Urinary bladder (tissue), 3 donors: ENCODE measurements at regions not wholly inside any gene's neighbourhood (a gene's known extent, or its start where the extent isn't known, plus 50 kb on each side); places are given as distances from the start of the nearest gene placed in this dataset.

Experiments
- DNase-seq: peaks from one replicate; pipeline ENCODE4 v3.0.0-alpha.2; 2015; ENCODE audit errors: extremely low spot score
- H3K27ac ChIP-seq: one replicate; pipeline ENCODE4 v1.5.1; 2013; ENCODE audit warnings: low read depth, mild to moderate bottlenecking, moderate library complexity
- H3K36me3 ChIP-seq: one replicate; pipeline ENCODE4 v1.6.1; 2013; ENCODE audit warnings: mild to moderate bottlenecking, moderate library complexity; ENCODE audit not compliant: insufficient read depth
- H3K4me1 ChIP-seq: one replicate; pipeline ENCODE4 v1.6.1; 2013; ENCODE audit warnings: mild to moderate bottlenecking, moderate library complexity; ENCODE audit not compliant: insufficient read depth
- H3K4me3 ChIP-seq: one replicate; pipeline ENCODE4 v1.5.1; 2013; ENCODE audit warnings: low read depth, low read length
- WGBS: extraction: QIAGEN DNeasy Blood & Tissue Kit; methylation state at CpG from one replicate; pipeline ENCODE4 v1.1.7; 2013; 5-methylcytosine and 5-hydroxymethylcytosine counted together
- donor health status: healthy with polysubstance abuse.
- donor health status: healthy.

GRCh38 chr3:109532257-109533216, 195.2 kb upstream of the DPPA4 start:
- DNase-seq: no peak
- Histone ChIP-seq H3K27ac (no peak overlapping the region), H3K4me1 (no peaks in the 10 kb centered on the region), H3K36me3 (no peaks in the 10 kb centered on the region), H3K4me3 (no peak overlapping the region)
- 71% methylated on average over 6 of the region's 6 CpGs for WGBS

GRCh38 chr3:109545746-109546145, 208.4 kb upstream of the DPPA4 start:
- 82% methylated on average over 10 of the region's 10 CpGs for WGBS
- H3K4me3 ChIP-seq: no peak overlapping the region

GRCh38 chr3:109548192-109548938, 211.0 kb upstream of the DPPA4 start:
- Histone ChIP-seq H3K27ac (no peak overlapping the region), H3K4me3 (no peak overlapping the region), H3K4me1 (no peaks in the 10 kb centered on the region), H3K36me3 (no peaks in the 10 kb centered on the region)
- 53% methylated on average over 1 of the region's 1 CpG for WGBS
- DNase-seq: no peak

More at GRCh38 chr3:109545746-109546145, 208.4 kb upstream of the DPPA4 start:
- no peak for DNase-seq
- H3K4me1 ChIP-seq: no peaks in the 10 kb centered on the region
- H3K36me3 ChIP-seq: no peaks in the 10 kb centered on the region
- H3K27ac ChIP-seq: no peak overlapping the region

- H3K27ac ChIP-seq: no peak overlapping the region
- no peaks in the 10 kb centered on the region for H3K36me3 ChIP-seq
- H3K4me3 ChIP-seq: no peak overlapping the region
- H3K4me1 ChIP-seq: no peaks in the 10 kb centered on the region
- DNase-seq: no peak
- WGBS: 33% methylated on average over 4 of the region's 4 CpGs
Measured at GRCh38 chr3:109553591-109554371, 216.4 kb upstream of the DPPA4 start.

- Histone ChIP-seq H3K36me3 (no peaks in the 10 kb centered on the region), H3K4me3 (no peak overlapping the region), H3K4me1 (no peaks in the 10 kb centered on the region), H3K27ac (no peak overlapping the region)
- no peak for DNase-seq
- 95% methylated on average over 1 of the region's 1 CpG for WGBS
Measured at GRCh38 chr3:109559389-109559788, 222.0 kb upstream of the DPPA4 start.

- Histone ChIP-seq H3K36me3 (no peaks in the 10 kb centered on the region), H3K4me1 (no peaks in the 10 kb centered on the region), H3K27ac (no peak overlapping the region), H3K4me3 (no peak overlapping the region)
- 82% methylated on average over 7 of the region's 7 CpGs for WGBS
- DNase-seq: no peak
Measured at GRCh38 chr3:109563149-109563548, 225.8 kb upstream of the DPPA4 start.

- 71% methylated on average over 2 of the region's 2 CpGs for WGBS
Measured at GRCh38 chr3:109569135-109569846, 231.9 kb upstream of the DPPA4 start.

GRCh38 chr3:109570408-109570807, 233.1 kb upstream of the DPPA4 start:
- no peaks in the 10 kb centered on the region for H3K36me3 ChIP-seq
- WGBS: 94% methylated on average over 2 of the region's 2 CpGs
- no peak for DNase-seq
- H3K4me1 ChIP-seq: no peaks in the 10 kb centered on the region
- H3K27ac ChIP-seq: no peak overlapping the region
- H3K4me3 ChIP-seq: no peak overlapping the region

More at GRCh38 chr3:109569135-109569846, 231.9 kb upstream of the DPPA4 start:
- Histone ChIP-seq H3K4me3 (no peak overlapping the region), H3K27ac (no peak overlapping the region), H3K36me3 (no peaks in the 10 kb centered on the region), H3K4me1 (no peaks in the 10 kb centered on the region)
- DNase-seq: no peak

GRCh38 chr3:109572301-109572700, 235.0 kb upstream of the DPPA4 start:
- no peak for DNase-seq
- H3K4me1 ChIP-seq: no peaks in the 10 kb centered on the region
- 72% methylated on average over 1 of the region's 1 CpG for WGBS
- no peak overlapping the region for H3K27ac ChIP-seq
- H3K4me3 ChIP-seq: no peak overlapping the region
- no peaks in the 10 kb centered on the region for H3K36me3 ChIP-seq

GRCh38 chr3:109596991-109597390, 259.6 kb upstream of the DPPA4 start:
- Histone ChIP-seq H3K4me3 (no peak overlapping the region), H3K27ac (no peak overlapping the region), H3K36me3 (no peaks in the 10 kb centered on the region), H3K4me1 (no peaks in the 10 kb centered on the region)
- DNase-seq: no peak
- 75% methylated on average over 4 of the region's 4 CpGs for WGBS

GRCh38 chr3:109597444-109597843, 260.1 kb upstream of the DPPA4 start:
- H3K4me1 ChIP-seq: no peaks in the 10 kb centered on the region
- H3K27ac ChIP-seq: no peak overlapping the region
- H3K4me3 ChIP-seq: no peak overlapping the region
- H3K36me3 ChIP-seq: no peaks in the 10 kb centered on the region
- 43% methylated on average over 3 of the region's 3 CpGs for WGBS
- peak; percentile 2 for DNase-seq

GRCh38 chr3:109607897-109608296, 270.6 kb upstream of the DPPA4 start:
- Histone ChIP-seq H3K4me1 (no peaks in the 10 kb centered on the region), H3K4me3 (no peak overlapping the region), H3K36me3 (no peaks in the 10 kb centered on the region), H3K27ac (no peak overlapping the region)
- DNase-seq: no peak
- WGBS: 97% methylated on average over 1 of the region's 1 CpG

GRCh38 chr3:109608574-109608973, 271.2 kb upstream of the DPPA4 start:
- Histone ChIP-seq H3K27ac (no peak overlapping the region), H3K4me1 (no peaks in the 10 kb centered on the region), H3K4me3 (no peak overlapping the region), H3K36me3 (no peaks in the 10 kb centered on the region)
- DNase-seq: no peak
- WGBS: 83% methylated on average over 9 of the region's 9 CpGs
